SKM-1 (cell line): ENCODE measurements at regions not wholly inside any gene's neighbourhood (a gene's known extent, or its start where the extent isn't known, plus 50 kb on each side); places are given as distances from the start of the nearest gene placed in this dataset.

Experiments used
- DNase-seq: peaks from one replicate; lab custom pipeline; 2025; ENCODE audit not compliant: unreplicated experiment; lab: John Stamatoyannopoulos, UW

DNA sequence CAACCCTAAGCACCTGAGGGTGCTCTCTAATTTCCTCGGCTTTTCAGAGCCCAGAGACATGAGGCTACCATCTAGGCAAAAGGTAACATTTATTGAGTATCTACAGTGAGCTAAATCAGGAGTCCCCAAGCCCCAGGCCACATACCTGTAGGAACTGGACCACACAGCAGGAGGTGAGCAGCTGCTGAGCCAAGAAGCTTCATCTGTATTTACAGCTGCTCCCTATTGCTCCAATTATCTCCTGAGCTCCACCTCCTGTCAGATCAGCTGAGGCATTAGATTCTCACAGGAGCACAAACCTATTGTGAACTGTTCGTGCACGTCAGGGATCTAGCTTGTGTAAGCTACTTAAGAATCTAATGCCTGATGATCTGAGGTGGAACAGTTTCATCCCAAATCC lies 70.2 kb downstream of the RND3 start:
- DNase-seq: no peak

DNA sequence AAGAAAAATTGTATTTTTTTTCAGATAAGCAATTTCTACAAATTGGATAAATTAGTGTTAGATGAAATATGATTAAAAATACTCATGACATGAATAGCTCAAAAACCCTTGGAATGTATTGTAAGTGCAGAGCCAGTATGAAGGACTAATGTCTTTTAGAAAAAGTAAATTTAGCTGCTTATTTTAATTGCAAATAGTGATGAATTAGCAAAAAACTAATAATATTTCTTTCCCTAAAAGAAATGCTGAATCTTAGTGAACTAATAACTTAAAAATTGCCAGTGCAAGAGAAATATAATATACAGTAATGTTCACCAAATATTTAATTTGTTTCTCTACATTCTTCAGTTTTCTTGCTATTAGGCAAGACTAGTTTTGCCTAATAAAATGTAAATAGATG lies 72.4 kb downstream of the RND3 start:
- no peak for DNase-seq

- DNase-seq: no peak
These were observed 73.6 kb downstream of the RND3 start for GRCh38 chr2:150413910-150414309.

DNA sequence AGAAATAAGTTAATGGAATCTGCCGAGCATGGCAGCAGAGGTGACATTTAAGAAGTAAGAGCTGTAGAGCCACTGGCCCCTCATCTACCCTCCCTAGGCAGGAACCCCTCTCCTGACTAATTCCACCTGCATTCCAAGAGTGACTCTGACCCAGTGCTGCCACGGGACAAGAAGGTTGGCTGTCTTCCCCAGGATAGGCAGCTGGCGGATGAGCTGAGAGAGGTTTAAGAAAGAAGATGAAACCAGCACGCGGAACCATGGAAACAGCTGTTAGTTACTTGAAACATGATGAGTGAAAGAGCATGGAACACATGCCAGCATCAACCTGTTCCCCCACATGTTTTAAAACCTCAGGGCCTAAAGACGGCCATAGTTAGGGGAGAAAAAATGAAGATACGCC lies 74.1 kb downstream of the RND3 start:
- no peak for DNase-seq

- no peak for DNase-seq
These were observed 76.7 kb downstream of the RND3 start for GRCh38 chr2:150410809-150411208.

GRCh38 chr2:150409196-150409595 lies 78.3 kb downstream of the RND3 start:
- DNase-seq: no peak

DNA sequence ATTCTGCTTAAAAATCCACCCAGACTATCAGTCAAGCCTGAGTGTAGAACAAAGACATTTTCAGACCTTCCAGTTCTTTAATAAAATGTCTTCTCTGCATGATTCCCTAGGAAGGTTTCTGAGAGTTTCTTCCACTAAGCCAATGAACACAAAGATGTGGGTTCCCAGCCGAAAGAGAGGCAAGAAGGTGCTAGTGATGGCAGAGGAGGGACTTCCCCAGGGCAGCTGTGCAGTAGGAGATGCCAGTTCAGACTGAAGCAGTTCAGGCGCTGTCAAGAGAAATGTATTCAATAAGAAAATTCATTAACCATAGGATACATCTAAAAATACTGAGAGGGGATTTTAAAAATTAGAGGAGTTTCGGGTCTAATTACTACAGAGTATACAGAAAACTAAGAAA lies 83.3 kb downstream of the RND3 start:
- no peak for DNase-seq

GRCh38 chr2:150403457-150403856 lies 84.0 kb downstream of the RND3 start:
- no peak for DNase-seq

GRCh38 chr2:150402953-150403352 lies 84.5 kb downstream of the RND3 start:
- no peak for DNase-seq

GRCh38 chr2:150400849-150401248 lies 86.6 kb downstream of the RND3 start:
- no peak for DNase-seq

DNA sequence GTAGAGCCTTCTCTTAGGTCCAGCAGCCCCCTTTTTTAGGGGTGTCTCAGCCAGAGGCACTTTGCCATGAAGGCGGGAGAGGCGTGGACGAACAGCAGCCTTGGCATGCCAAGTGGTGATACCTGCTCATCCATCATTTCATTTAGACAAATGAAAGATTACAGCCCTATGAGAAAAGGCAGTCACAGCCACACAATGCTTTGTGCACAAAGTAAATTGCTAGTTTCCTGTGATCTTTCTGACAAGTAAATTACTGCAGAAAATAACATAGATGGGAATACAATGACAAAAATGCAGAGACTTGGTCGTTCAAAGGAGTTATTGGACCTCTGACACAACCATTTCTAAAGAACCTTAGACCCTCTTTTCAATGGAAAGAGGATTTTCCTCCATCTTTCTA lies 94.9 kb downstream of the RND3 start:
- DNase-seq: no peak

GRCh38 chr2:150391779-150392178 lies 95.7 kb downstream of the RND3 start:
- DNase-seq: no peak

DNA sequence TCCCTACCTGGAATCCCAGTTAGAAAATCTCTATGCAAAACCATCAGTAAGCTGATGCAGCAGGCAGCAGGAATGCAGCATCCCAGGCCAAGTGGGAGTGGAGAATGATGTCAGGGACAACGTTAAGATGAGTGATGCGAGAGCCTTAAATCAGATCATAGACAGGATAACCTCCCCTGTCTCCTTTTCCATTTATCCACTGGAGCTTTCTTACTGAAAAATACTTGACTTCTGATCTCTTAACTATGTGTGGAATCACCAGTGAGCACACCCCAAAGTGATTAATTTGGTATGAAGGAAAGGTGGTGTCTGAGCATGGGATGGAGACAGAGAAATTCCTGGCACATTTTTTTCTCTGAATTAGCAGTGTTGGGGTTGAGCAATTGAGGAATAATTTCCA lies 98.0 kb downstream of the RND3 start:
- DNase-seq: no peak

DNA sequence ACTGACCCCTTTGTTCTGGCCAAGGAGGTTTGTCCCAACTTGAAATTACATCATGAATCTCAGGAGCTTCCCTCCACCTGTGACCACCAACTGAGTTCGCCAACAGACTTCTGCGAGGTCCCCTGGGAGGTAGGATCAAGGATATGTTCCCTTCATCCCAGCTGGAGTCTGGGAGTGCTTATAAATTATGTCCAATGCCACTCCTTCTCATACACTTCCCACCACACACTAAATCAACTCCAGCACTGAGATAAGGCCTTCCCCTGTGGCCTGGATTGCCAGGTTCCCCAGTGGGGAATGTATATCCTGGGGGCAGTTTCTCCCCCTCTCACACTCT lies 99.2 kb downstream of the RND3 start:
- DNase-seq: no peak

- DNase-seq: no peak
These were observed 99.7 kb downstream of the RND3 start for GRCh38 chr2:150387586-150388288.

DNA sequence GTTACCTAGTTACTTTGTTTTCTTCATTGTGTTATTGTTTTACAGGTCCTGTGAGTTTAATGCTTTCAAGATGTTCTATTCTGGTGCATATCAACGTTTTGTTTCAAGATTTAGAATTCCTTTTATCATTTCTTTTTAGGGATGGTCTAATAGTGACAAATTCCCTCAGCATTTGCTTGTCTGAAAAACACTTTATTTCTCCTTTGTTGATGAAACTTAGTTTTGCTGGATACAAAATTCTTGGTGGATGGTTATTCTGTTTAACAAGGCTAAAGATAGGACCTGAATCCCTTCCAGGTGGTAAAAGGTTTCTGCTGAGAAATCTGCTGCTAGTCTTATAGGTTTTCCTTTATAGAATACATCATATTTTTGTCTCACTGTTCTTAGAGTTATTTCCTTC lies 102.3 kb downstream of the RND3 start:
- no peak for DNase-seq

GRCh38 chr2:150383587-150383986 lies 103.9 kb downstream of the RND3 start:
- DNase-seq: no peak

DNA sequence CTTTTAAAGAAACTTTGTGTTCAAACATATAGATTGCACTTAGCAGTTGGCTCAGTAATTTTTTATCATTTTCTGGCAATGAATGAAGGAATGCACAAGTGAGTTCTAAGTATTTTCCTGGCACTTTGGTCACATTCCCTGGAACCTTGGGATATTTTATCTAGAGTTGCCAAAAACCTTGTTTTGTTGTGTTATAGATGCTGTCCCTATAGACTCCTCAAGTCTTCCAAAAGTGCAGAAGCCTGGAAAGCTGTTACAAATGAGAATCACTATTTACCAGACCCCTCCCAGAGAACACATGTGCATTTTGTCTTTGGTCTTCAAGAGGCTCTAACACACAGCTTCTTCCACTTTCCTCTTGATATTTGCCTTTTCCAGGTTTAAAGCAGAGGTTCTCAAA lies 108.3 kb downstream of the RND3 start:
- no peak for DNase-seq

GRCh38 chr2:150378686-150379085 lies 108.8 kb downstream of the RND3 start:
- no peak for DNase-seq

DNA sequence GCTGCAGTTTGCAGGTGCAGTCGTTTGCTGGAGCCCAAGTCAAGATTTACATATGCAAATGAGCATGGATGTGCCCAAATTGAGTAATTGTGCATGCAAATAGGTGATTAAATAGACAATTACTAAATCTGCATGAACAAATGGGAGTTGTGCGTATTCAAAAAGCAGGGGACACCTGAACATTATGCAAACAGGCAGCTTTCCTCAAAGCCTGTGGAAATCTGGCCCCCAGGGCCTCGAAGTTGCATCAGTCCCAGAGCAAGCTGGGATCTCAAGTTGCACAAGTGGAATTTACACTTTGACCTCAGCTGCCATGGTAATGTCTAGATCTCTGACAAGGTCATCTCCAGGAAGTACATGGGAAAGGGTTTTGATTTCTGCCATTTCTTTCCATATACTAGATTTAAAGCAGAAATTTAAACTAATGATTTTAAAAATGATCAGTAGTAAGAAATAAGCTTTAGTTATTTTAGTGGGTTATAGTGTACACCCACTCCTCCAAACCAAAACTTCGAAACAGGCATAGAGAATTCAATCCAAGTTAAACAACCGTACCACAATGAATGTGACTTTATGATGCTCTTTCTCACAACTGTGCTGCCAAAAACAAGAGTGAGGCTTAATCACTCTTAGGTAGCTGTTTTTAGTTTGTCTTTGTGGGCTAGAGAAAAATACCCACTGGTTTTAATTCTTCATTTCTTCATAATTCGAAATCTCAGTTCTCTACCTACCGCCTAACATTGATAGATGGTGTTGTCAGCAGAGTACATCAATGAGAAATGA lies 110.7 kb downstream of the RND3 start:
- DNase-seq: no peak

DNA sequence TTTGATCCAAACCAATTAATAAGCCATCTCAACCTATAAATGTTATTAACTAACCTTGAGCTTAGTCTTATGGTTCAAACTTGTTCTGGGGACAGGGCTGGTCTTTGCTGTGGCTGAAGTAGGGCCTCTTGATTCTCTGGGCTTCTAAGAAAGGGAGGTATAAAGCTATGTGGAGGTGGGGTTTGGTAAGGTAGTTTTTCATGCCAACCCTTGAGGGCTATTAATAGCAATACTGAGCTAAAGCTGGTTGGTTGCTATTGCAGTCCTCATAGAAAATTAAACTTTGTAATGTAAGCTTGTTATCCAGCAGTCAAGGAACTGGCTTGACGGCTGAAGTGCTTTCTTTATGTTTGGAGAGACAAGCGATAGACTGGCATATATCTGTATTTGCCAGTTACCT lies 112.1 kb downstream of the RND3 start:
- no peak for DNase-seq

DNA sequence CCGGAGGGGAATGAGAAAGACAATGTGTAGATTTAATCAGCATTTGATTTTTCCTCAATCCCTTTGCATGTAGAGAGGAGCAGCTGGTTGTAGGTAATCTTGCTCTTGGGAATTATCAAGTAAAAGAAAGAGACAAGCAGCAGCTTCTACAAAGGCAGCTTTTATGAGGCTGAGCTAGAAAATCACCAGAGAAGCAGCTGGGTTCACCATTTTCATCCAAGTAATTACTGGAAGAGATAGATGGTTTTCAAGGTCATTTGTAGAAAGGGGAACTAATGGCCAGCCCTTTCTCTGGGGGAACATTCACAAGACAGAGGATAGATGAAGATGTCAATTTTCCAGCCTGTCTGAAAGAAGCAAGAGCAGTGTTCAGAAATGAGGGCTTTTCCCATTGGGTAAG lies 113.0 kb downstream of the RND3 start:
- DNase-seq: no peak

- DNase-seq: no peak
These were observed 114.1 kb downstream of the RND3 start for GRCh38 chr2:150373374-150373773.
